Nephron progenitor cell (in vitro differentiated cells): ENCODE measurements at regions not wholly inside any gene's neighbourhood (a gene's known extent, or its start where the extent isn't known, plus 50 kb on each side); places are given as distances from the start of the nearest gene placed in this dataset.

ENCODE experiments used
- DNase-seq: peaks from one replicate; pipeline ENCODE4 v3.0.0; 2021
- H3K27ac Mint-ChIP-seq: 2 replicates; pipeline ENCODE4 v1.8.0; 2021; ENCODE audit warnings: mild to moderate bottlenecking, moderate library complexity, mixed read lengths
- H3K27me3 Mint-ChIP-seq: 2 replicates; pipeline ENCODE4 v1.8.0; 2021; ENCODE audit warnings: mild to moderate bottlenecking, low read depth, mixed read lengths; ENCODE audit not compliant: poor library complexity
- H3K36me3 Mint-ChIP-seq: 2 replicates; pipeline ENCODE4 v1.8.0; 2021; ENCODE audit warnings: low read depth, mixed read lengths
- H3K4me1 Mint-ChIP-seq: 2 replicates; pipeline ENCODE4 v1.8.0; 2021; ENCODE audit warnings: mixed read lengths
- H3K4me3 Mint-ChIP-seq: 2 replicates; pipeline ENCODE4 v1.8.0; 2021; ENCODE audit warnings: mild to moderate bottlenecking, moderate library complexity, mixed read lengths
- H3K9me3 Mint-ChIP-seq: 2 replicates; pipeline ENCODE4 v1.8.0; 2021; ENCODE audit warnings: mild to moderate bottlenecking, moderate library complexity, mixed read lengths
- CTCF ChIP-seq: fragments of 200-600 bp; sonication (generic); IDR thresholded peaks from 2 replicates; pipeline ENCODE4 v1.5.0; 2021; ENCODE audit warnings: antibody characterized with exemption

- H3K27me3 Mint-ChIP-seq, result peaks cover 17% of the 10 kb centered on the region
- H3K27ac Mint-ChIP-seq, result no peak overlapping the region
- H3K36me3 Mint-ChIP-seq, result no peaks in the 10 kb centered on the region
- H3K4me3 Mint-ChIP-seq, result no peak overlapping the region
- DNase-seq, result no peak
- peaks cover 14% of the 10 kb centered on the region for H3K4me1 Mint-ChIP-seq
- TF ChIP-seq CTCF, result no peak
- no peaks in the 10 kb centered on the region for H3K9me3 Mint-ChIP-seq
These were observed 216.4 kb upstream of the DYNLRB2 start for GRCh38 chr16:80324371-80324770.

- H3K4me3 Mint-ChIP-seq, result no peak overlapping the region
- no peaks in the 10 kb centered on the region for H3K9me3 Mint-ChIP-seq
- H3K4me1 Mint-ChIP-seq, result peaks cover 14% of the 10 kb centered on the region
- no peak for TF ChIP-seq CTCF
- H3K36me3 Mint-ChIP-seq, result no peaks in the 10 kb centered on the region
- H3K27me3 Mint-ChIP-seq, result peaks cover 17% of the 10 kb centered on the region
- DNase-seq, result no peak
- no peak overlapping the region for H3K27ac Mint-ChIP-seq
These were observed 217.0 kb upstream of the DYNLRB2 start for GRCh38 chr16:80323808-80324195.

- H3K27me3 Mint-ChIP-seq, result peaks cover 17% of the 10 kb centered on the region
- no peak overlapping the region for H3K27ac Mint-ChIP-seq
- peak; percentile 11 for DNase-seq
- TF ChIP-seq CTCF, result no peak
- peaks cover 14% of the 10 kb centered on the region for H3K4me1 Mint-ChIP-seq
- no peaks in the 10 kb centered on the region for H3K36me3 Mint-ChIP-seq
- no peaks in the 10 kb centered on the region for H3K9me3 Mint-ChIP-seq
- H3K4me3 Mint-ChIP-seq, result no peak overlapping the region
These were observed 217.5 kb upstream of the DYNLRB2 start for GRCh38 chr16:80323187-80323807.

- TF ChIP-seq CTCF, result no peak
- no peak for DNase-seq
- Mint-ChIP-seq H3K4me1 (peaks cover 22% of the 10 kb centered on the region), H3K27me3 (peaks cover 5% of the 10 kb centered on the region), H3K36me3 (no peaks in the 10 kb centered on the region), H3K9me3 (peaks cover 4% of the 10 kb centered on the region), H3K27ac (no peak overlapping the region), H3K4me3 (no peak overlapping the region)
These were observed 221.6 kb upstream of the DYNLRB2 start for GRCh38 chr16:80319181-80319580.

- peaks cover 4% of the 10 kb centered on the region for H3K9me3 Mint-ChIP-seq
These were observed 222.7 kb upstream of the DYNLRB2 start for GRCh38 chr16:80318107-80318506.

More at GRCh38 chr16:80318107-80318506, 222.7 kb upstream of the DYNLRB2 start:
- Mint-ChIP-seq H3K27ac (no peak overlapping the region), H3K27me3 (peaks cover 4% of the 10 kb centered on the region), H3K36me3 (no peaks in the 10 kb centered on the region), H3K4me3 (no peak overlapping the region), H3K4me1 (peaks cover 13% of the 10 kb centered on the region)
- TF ChIP-seq CTCF, result no peak
- no peak for DNase-seq
